Mesenchymal stem cell (in vitro differentiated cells and primary cell): ENCODE measurements at regions not wholly inside any gene's neighbourhood (a gene's known extent, or its start where the extent isn't known, plus 50 kb on each side); places are given as distances from the start of the nearest gene placed in this dataset.

Source experiments
- DNase-seq: peaks from one replicate; pipeline ENCODE4 v3.0.0-alpha.2; 2013
- H2AFZ ChIP-seq: one replicate; pipeline ENCODE4 v1.6.1; 2013; ENCODE audit warnings: low read depth, mild to moderate bottlenecking, control low read depth, inconsistent platforms, low read length, moderate library complexity
- H2AK5ac ChIP-seq: 2 replicates; pipeline ENCODE4 v1.6.1; 2013; ENCODE audit warnings: low read length, moderate library complexity, mild to moderate bottlenecking, inconsistent platforms; ENCODE audit not compliant: severe bottlenecking
- H2BK120ac ChIP-seq: one replicate; pipeline ENCODE4 v1.6.1; 2013; ENCODE audit warnings: low read depth, mild to moderate bottlenecking, inconsistent platforms, low read length, moderate library complexity
- H2BK12ac ChIP-seq, 2 experiments: one replicate each; pipeline ENCODE4 v1.6.1; 2013; ENCODE audit warnings: inconsistent platforms in 2 of 2, low read length in 2 of 2, mild to moderate bottlenecking in 2 of 2, moderate library complexity in 2 of 2, control low read depth in 1 of 2
- H2BK15ac ChIP-seq: one replicate; pipeline ENCODE4 v1.6.1; 2013; ENCODE audit warnings: mild to moderate bottlenecking, low read depth, inconsistent platforms; ENCODE audit not compliant: poor library complexity, severe bottlenecking
- H2BK5ac ChIP-seq: 2 replicates; pipeline ENCODE4 v1.6.1; 2013; ENCODE audit warnings: low read depth, mild to moderate bottlenecking, low read length, control low read depth, inconsistent platforms; ENCODE audit not compliant: poor library complexity, severe bottlenecking
- H3K14ac ChIP-seq, 2 experiments: one replicate each; pipeline ENCODE4 v1.6.1; 2013; ENCODE audit warnings: inconsistent platforms in 2 of 2, low read length in 2 of 2, control low read depth in 1 of 2, mild to moderate bottlenecking in 1 of 2, moderate library complexity in 1 of 2
- H3K18ac ChIP-seq, 2 experiments: one replicate each; pipeline ENCODE4 v1.6.1; 2013; ENCODE audit warnings: inconsistent platforms in 2 of 2, low read length in 2 of 2, control low read depth in 1 of 2, low read depth in 1 of 2, mild to moderate bottlenecking in 1 of 2
- H3K23ac ChIP-seq, 2 experiments: one replicate each; pipeline ENCODE4 v1.6.1; 2013; ENCODE audit warnings: inconsistent platforms in 2 of 2, low read length in 2 of 2, mild to moderate bottlenecking in 2 of 2, moderate library complexity in 2 of 2, control low read depth in 1 of 2
- H3K27ac ChIP-seq: 2 replicates; pipeline ENCODE4 v1.5.1; 2013; ENCODE audit warnings: mild to moderate bottlenecking, moderate library complexity, low read length, control low read depth, inconsistent platforms; ENCODE audit not compliant: poor library complexity, severe bottlenecking
- H3K27me3 ChIP-seq, 2 experiments: 2 replicates each; pipeline versions ENCODE4 v1.6.1 to v1.7.0; 2013; ENCODE audit warnings: low read length in 2 of 2, mild to moderate bottlenecking in 2 of 2, moderate library complexity in 2 of 2, control low read depth in 1 of 2, inconsistent platforms in 1 of 2; ENCODE audit not compliant: control insufficient read depth in 1 of 2, insufficient read depth in 1 of 2
- H3K36me3 ChIP-seq, 2 experiments: 2 replicates each; pipeline versions ENCODE4 v1.6.1 to v1.7.0; 2013; ENCODE audit warnings: low read length in 2 of 2, control low read depth in 1 of 2, inconsistent platforms in 1 of 2, low read depth in 1 of 2, mild to moderate bottlenecking in 1 of 2; ENCODE audit not compliant: insufficient read depth in 2 of 2, control insufficient read depth in 1 of 2
- H3K4ac ChIP-seq, 2 experiments: one replicate each; pipeline ENCODE4 v1.6.1; 2013; ENCODE audit warnings: inconsistent platforms in 2 of 2, low read length in 2 of 2, mild to moderate bottlenecking in 2 of 2, moderate library complexity in 2 of 2, control low read depth in 1 of 2, low read depth in 1 of 2
- H3K4me1 ChIP-seq: 2 replicates; pipeline ENCODE4 v1.6.1; 2013; ENCODE audit warnings: low read depth, low read length, control low read depth; ENCODE audit not compliant: control insufficient read depth, insufficient read depth
- H3K4me2 ChIP-seq: 2 replicates; pipeline ENCODE4 v1.6.1; 2013; ENCODE audit warnings: low read length, mild to moderate bottlenecking, inconsistent platforms; ENCODE audit not compliant: poor library complexity, severe bottlenecking
- H3K4me3 ChIP-seq, 2 experiments: 2 replicates each; pipeline versions ENCODE4 v1.5.1 to v1.7.0; 2013; ENCODE audit warnings: low read length in 2 of 2, mild to moderate bottlenecking in 2 of 2, control low read depth in 1 of 2, low read depth in 1 of 2; ENCODE audit not compliant: insufficient read depth in 1 of 2
- H3K79me1 ChIP-seq: replicated peaks from 2 replicates; pipeline ENCODE4 v1.6.1; 2013; ENCODE audit warnings: mild to moderate bottlenecking, control low read depth, low read length, inconsistent platforms; ENCODE audit not compliant: poor library complexity, severe bottlenecking
- H3K9ac ChIP-seq: 2 replicates; pipeline ENCODE4 v1.7.0; 2013; ENCODE audit warnings: mild to moderate bottlenecking, low read length, moderate library complexity
- H3K9me3 ChIP-seq: 2 replicates; pipeline ENCODE4 v1.7.0; 2013; ENCODE audit warnings: mild to moderate bottlenecking, low read length; ENCODE audit not compliant: control insufficient read depth
- H4K8ac ChIP-seq: one replicate; pipeline ENCODE4 v1.6.1; 2013; ENCODE audit warnings: inconsistent platforms, mild to moderate bottlenecking, low read length, moderate library complexity
- H4K91ac ChIP-seq: one replicate; pipeline ENCODE4 v1.6.1; 2013; ENCODE audit warnings: mild to moderate bottlenecking, low read length, inconsistent platforms
- WGBS: methylation state at CpG from one replicate; pipeline ENCODE4 v1.1.7; 2013; ENCODE audit warnings: mixed read lengths; 5-methylcytosine and 5-hydroxymethylcytosine counted together

GRCh38 chr21:16388911-16389560, 659.3 kb downstream of the USP25 start:
- DNase-seq: no peak
- H3K9ac ChIP-seq: peak overlapping the region; percentile 9
- H2AK5ac ChIP-seq: no peak overlapping the region
- WGBS: 80% methylated on average over 2 of the region's 2 CpGs
- no peak overlapping the region for H3K23ac ChIP-seq
- H2BK12ac ChIP-seq: no peak overlapping the region
- no peak overlapping the region for H2BK5ac ChIP-seq
- no peak overlapping the region for H3K4me3 ChIP-seq
- H3K4ac ChIP-seq: no peak overlapping the region
- no peak overlapping the region for H2BK15ac ChIP-seq
- no peak overlapping the region for H3K14ac ChIP-seq
- H3K4me2 ChIP-seq: no peak overlapping the region
- no peaks in the 10 kb centered on the region for H3K9me3 ChIP-seq
- no peak overlapping the region for H2AFZ ChIP-seq
- H3K79me1 ChIP-seq: peaks cover 12% of the 10 kb centered on the region
- H3K27me3 ChIP-seq: no peaks in the 10 kb centered on the region
- H3K18ac ChIP-seq: no peak overlapping the region
- H4K8ac ChIP-seq: no peak overlapping the region
- H4K91ac ChIP-seq: no peak overlapping the region
- no peak overlapping the region for H2BK120ac ChIP-seq
- H3K36me3 ChIP-seq: no peaks in the 10 kb centered on the region
- H3K4me1 ChIP-seq: no peaks in the 10 kb centered on the region
- no peak overlapping the region for H3K27ac ChIP-seq

GRCh38 chr21:16389643-16390042, 659.9 kb downstream of the USP25 start:
- Histone ChIP-seq H2BK12ac (no peak overlapping the region), H4K91ac (no peak overlapping the region), H3K27ac (peak overlapping the region; percentile 43), H2BK5ac (no peak overlapping the region), H2BK120ac (no peak overlapping the region), H3K18ac (no peak overlapping the region), H2AFZ (no peak overlapping the region), H2BK15ac (no peak overlapping the region), H3K14ac (no peak overlapping the region), H3K4me1 (no peaks in the 10 kb centered on the region), H3K23ac (no peak overlapping the region), H3K27me3 (no peaks in the 10 kb centered on the region), H3K9ac (peak overlapping the region; percentile 9), H3K9me3 (no peaks in the 10 kb centered on the region), H3K4ac (no peak overlapping the region), H3K4me3 (no peak overlapping the region), H3K36me3 (no peaks in the 10 kb centered on the region), H2AK5ac (no peak overlapping the region), H3K4me2 (no peak overlapping the region), H3K79me1 (peaks cover 14% of the 10 kb centered on the region), H4K8ac (no peak overlapping the region)
- no peak for DNase-seq
- 82% methylated on average over 2 of the region's 2 CpGs for WGBS

- Histone ChIP-seq H3K4me3 (no peak overlapping the region), H3K79me1 (peaks cover 23% of the 10 kb centered on the region)
- WGBS: 87% methylated on average over 2 of the region's 2 CpGs
Observed at GRCh38 chr21:16395285-16395684, 665.5 kb downstream of the USP25 start.

GRCh38 chr21:16402752-16403151, 673.0 kb downstream of the USP25 start:
- Histone ChIP-seq H3K4me2 (no peak overlapping the region), H3K23ac (no peak overlapping the region), H3K9ac (no peak overlapping the region), H2BK12ac (no peak overlapping the region), H3K18ac (no peak overlapping the region), H3K27ac (no peak overlapping the region), H2AFZ (no peak overlapping the region), H3K4me3 (no peak overlapping the region), H2AK5ac (no peak overlapping the region), H4K91ac (no peak overlapping the region), H3K9me3 (no peaks in the 10 kb centered on the region), H2BK5ac (no peak overlapping the region), H3K14ac (no peak overlapping the region), H3K4me1 (no peaks in the 10 kb centered on the region), H3K4ac (no peak overlapping the region), H4K8ac (no peak overlapping the region), H3K79me1 (peaks cover 14% of the 10 kb centered on the region), H3K36me3 (no peaks in the 10 kb centered on the region), H2BK120ac (no peak overlapping the region), H3K27me3 (no peaks in the 10 kb centered on the region), H2BK15ac (no peak overlapping the region)
- DNase-seq: no peak

More at GRCh38 chr21:16395285-16395684, 665.5 kb downstream of the USP25 start:
- Histone ChIP-seq H3K27ac (no peak overlapping the region), H3K9me3 (peaks cover 3% of the 10 kb centered on the region), H3K14ac (no peak overlapping the region), H2BK120ac (no peak overlapping the region), H2AK5ac (no peak overlapping the region), H3K4ac (no peak overlapping the region), H3K4me1 (no peaks in the 10 kb centered on the region), H2BK15ac (no peak overlapping the region), H3K18ac (no peak overlapping the region), H3K9ac (no peak overlapping the region), H3K36me3 (no peaks in the 10 kb centered on the region), H4K8ac (no peak overlapping the region), H2AFZ (no peak overlapping the region), H2BK5ac (no peak overlapping the region), H3K4me2 (no peak overlapping the region), H3K27me3 (no peaks in the 10 kb centered on the region), H3K23ac (no peak overlapping the region), H2BK12ac (no peak overlapping the region), H4K91ac (no peak overlapping the region)
- no peak for DNase-seq
